GM21723 (cell line): ENCODE measurements at regions not wholly inside any gene's neighbourhood (a gene's known extent, or its start where the extent isn't known, plus 50 kb on each side); places are given as distances from the start of the nearest gene placed in this dataset.

ENCODE experiments used
- ATAC-seq: cut with Tn5 transposase; IDR thresholded peaks from one replicate; pipeline ENCODE4 v1.9.1; 2021; ENCODE audit warnings: mild to moderate bottlenecking, moderate library complexity; ENCODE audit not compliant: unreplicated experiment

- ATAC-seq = no peak
Observed at GRCh38 chrX:720250-720649, 89.7 kb downstream of the SHOX start.

GRCh38 chrX:716136-716535 is 85.5 kb downstream of the SHOX start:
- no peak for ATAC-seq

GRCh38 chrX:714131-714530 is 83.5 kb downstream of the SHOX start:
- ATAC-seq = no peak
